SK-N-SH (cell line): ENCODE measurements at regions not wholly inside any gene's neighbourhood (a gene's known extent, or its start where the extent isn't known, plus 50 kb on each side); places are given as distances from the start of the nearest gene placed in this dataset.

ENCODE experiments used
- CTCF ChIA-PET: fragments of 300-600, 350-600 bp; formaldehyde crosslinking; extraction: SDS; loops from one replicate; lab custom pipeline; 2021; lab: Yijun Ruan, JAX
- POLR2A ChIA-PET: fragments of 350-600 bp; sonication (Branson Sonifier 250); formaldehyde crosslinking; extraction: SDS; loops from one replicate; lab custom pipeline; 2020; ENCODE audit warnings: antibody characterized with exemption, inconsistent platforms; lab: Yijun Ruan, JAX
- DNase-seq: peaks from one replicate; pipeline ENCODE4 v3.0.0; 2012
- H2AFZ ChIP-seq: fragments of 200-600 bp; sonication (generic); 2 replicates; pipeline ENCODE4 v1.8.1; 2016; ENCODE audit warnings: antibody characterized with exemption, mild to moderate bottlenecking, low read depth
- H3F3A ChIP-seq: fragments of 200-600 bp; sonication (generic); replicated peaks from 2 replicates; pipeline ENCODE3; 2016; ENCODE audit warnings: antibody characterized with exemption, mild to moderate bottlenecking; ENCODE audit not compliant: insufficient read depth
- H3K27ac ChIP-seq, 2 experiments: fragments of 200-500 bp in 1 of 2; fragments of 200-600 bp in 1 of 2; sonication (Bioruptor generic) in 1 of 2; sonication (generic), shearing (Covaris generic) in 1 of 2; 2 replicates each; pipeline versions ENCODE4 v1.5.1 to v1.6.1; 2014 to 2016; ENCODE audit warnings: low read depth in 2 of 2, inconsistent platforms in 1 of 2, low read length in 1 of 2, mild to moderate bottlenecking in 1 of 2, mixed read lengths in 1 of 2
- H3K27me3 ChIP-seq: fragments of 200-600 bp; sonication (generic), shearing (Covaris generic); 2 replicates; pipeline ENCODE4 v1.6.1; 2016; ENCODE audit warnings: mixed run types; ENCODE audit not compliant: insufficient read depth
- H3K36me3 ChIP-seq, 2 experiments: fragments of 200-500 bp in 1 of 2; fragments of 200-600 bp in 1 of 2; sonication (Bioruptor generic) in 1 of 2; sonication (generic) in 1 of 2; replicated peaks in 1 of 2; 2 replicates each; pipeline versions ENCODE3 to v1.5.1; 2014 to 2016; ENCODE audit warnings: low read length in 1 of 2, mild to moderate bottlenecking in 1 of 2; ENCODE audit not compliant: insufficient read depth in 2 of 2, control insufficient read depth in 1 of 2
- H3K4me1 ChIP-seq, 2 experiments: fragments of 200-500 bp in 1 of 2; fragments of 200-600 bp in 1 of 2; sonication (Bioruptor generic) in 1 of 2; sonication (generic), shearing (Covaris generic) in 1 of 2; 2 replicates each; pipeline versions ENCODE4 v1.5.1 to v1.6.1; 2014 to 2016; ENCODE audit warnings: low read depth in 1 of 2, low read length in 1 of 2, mixed run types in 1 of 2; ENCODE audit not compliant: insufficient read depth in 2 of 2, control insufficient read depth in 1 of 2
- H3K4me2 ChIP-seq: fragments of 200-600 bp; sonication (generic), shearing (Covaris generic); 2 replicates; pipeline ENCODE4 v1.6.1; 2017; ENCODE audit warnings: mixed run types
- H3K4me3 ChIP-seq, 2 experiments: fragments of 200-500 bp in 1 of 2; fragments of 200-600 bp in 1 of 2; sonication (Bioruptor generic) in 1 of 2; sonication (generic), shearing (Covaris generic) in 1 of 2; 2 replicates each; pipeline versions ENCODE4 v1.5.1 to v1.8.1; 2014 to 2016; ENCODE audit warnings: low read depth in 2 of 2, inconsistent platforms in 1 of 2, low read length in 1 of 2, mild to moderate bottlenecking in 1 of 2, mixed read lengths in 1 of 2, moderate library complexity in 1 of 2
- H3K79me2 ChIP-seq: fragments of 200-600 bp; sonication (generic); 2 replicates; pipeline ENCODE4 v1.8.1; 2017; ENCODE audit warnings: mild to moderate bottlenecking; ENCODE audit not compliant: insufficient read depth
- H3K9ac ChIP-seq: fragments of 200-600 bp; sonication (generic); 2 replicates; pipeline ENCODE4 v1.6.1; 2017; ENCODE audit warnings: mixed run types
- H3K9me2 ChIP-seq: fragments of 200-600 bp; sonication (generic); 2 replicates; pipeline ENCODE4 v1.6.1; 2017; ENCODE audit warnings: mixed run types
- H3K9me3 ChIP-seq: fragments of 200-600 bp; sonication (generic); 2 replicates; pipeline ENCODE4 v1.6.1; 2017; ENCODE audit warnings: mixed run types, mild to moderate bottlenecking, moderate library complexity
- H4K20me1 ChIP-seq: fragments of 200-600 bp; sonication (generic); 2 replicates; pipeline ENCODE4 v1.6.1; 2017; ENCODE audit warnings: mild to moderate bottlenecking, mixed run types; ENCODE audit not compliant: insufficient read depth
- EP300 ChIP-seq, 2 experiments: IDR thresholded peaks; 2 replicates each; pipeline versions ENCODE4 v1.4.0 to v1.6.1; 2012; ENCODE audit warnings: borderline replicate concordance in 1 of 2, low read depth in 1 of 2, low read length in 1 of 2
- FOSL2 ChIP-seq: IDR thresholded peaks from 2 replicates; pipeline ENCODE4 v1.4.0; 2012; ENCODE audit warnings: low read depth, mild to moderate bottlenecking, moderate library complexity, borderline replicate concordance
- FOXM1 ChIP-seq: IDR thresholded peaks from 2 replicates; pipeline ENCODE4 v1.4.0; 2012; ENCODE audit warnings: low read depth, mild to moderate bottlenecking
- JUND ChIP-seq: IDR thresholded peaks from 2 replicates; pipeline ENCODE4 v1.4.0; 2012
- NFIC ChIP-seq: IDR thresholded peaks from 2 replicates; pipeline ENCODE4 v1.4.0; 2012; ENCODE audit warnings: borderline replicate concordance
- NRF1 ChIP-seq: IDR thresholded peaks from 2 replicates; pipeline ENCODE4 v1.6.1; 2012; ENCODE audit warnings: low read depth, mild to moderate bottlenecking, low read length
- RXRA ChIP-seq: IDR thresholded peaks from 2 replicates; pipeline ENCODE4 v1.4.0; 2012; ENCODE audit warnings: low read depth, mild to moderate bottlenecking, borderline replicate concordance
- SMC3 ChIP-seq: IDR thresholded peaks from 2 replicates; pipeline ENCODE4 v1.6.1; 2012; ENCODE audit warnings: low read depth, low read length, improper control_type of control experiment
- TEAD4 ChIP-seq: IDR thresholded peaks from 2 replicates; pipeline ENCODE4 v1.4.0; 2012; ENCODE audit warnings: mild to moderate bottlenecking, borderline replicate concordance; ENCODE audit not compliant: insufficient read depth
- USF2 ChIP-seq: fragments of 150-350 bp; IDR thresholded peaks from 2 replicates; pipeline ENCODE4 v1.6.1; 2017; ENCODE audit warnings: antibody characterized with exemption, low read length, low read depth, borderline replicate concordance
- ZBTB33 ChIP-seq: IDR thresholded peaks from 2 replicates; pipeline ENCODE4 v1.4.0; 2012; ENCODE audit warnings: low read depth, borderline replicate concordance
- WGBS: methylation state at CpG from one replicate; pipeline ENCODE4 v1.1.6; 2017; ENCODE audit warnings: low lambda C conversion rate; 5-methylcytosine and 5-hydroxymethylcytosine counted together
- TF ChIP-seq, protein P1 (sequence below): fragments of 150-350 bp; IDR thresholded peaks from 2 replicates; pipeline ENCODE4 v1.6.1; 2016; ENCODE audit warnings: mild to moderate bottlenecking, low read depth, low read length

GRCh38 chr3:6282918-6283317, 578.0 kb upstream of the GRM7 start (continued):
- TF ChIP-seq ZBTB33 (no peak), RXRA (no peak)

DNA sequence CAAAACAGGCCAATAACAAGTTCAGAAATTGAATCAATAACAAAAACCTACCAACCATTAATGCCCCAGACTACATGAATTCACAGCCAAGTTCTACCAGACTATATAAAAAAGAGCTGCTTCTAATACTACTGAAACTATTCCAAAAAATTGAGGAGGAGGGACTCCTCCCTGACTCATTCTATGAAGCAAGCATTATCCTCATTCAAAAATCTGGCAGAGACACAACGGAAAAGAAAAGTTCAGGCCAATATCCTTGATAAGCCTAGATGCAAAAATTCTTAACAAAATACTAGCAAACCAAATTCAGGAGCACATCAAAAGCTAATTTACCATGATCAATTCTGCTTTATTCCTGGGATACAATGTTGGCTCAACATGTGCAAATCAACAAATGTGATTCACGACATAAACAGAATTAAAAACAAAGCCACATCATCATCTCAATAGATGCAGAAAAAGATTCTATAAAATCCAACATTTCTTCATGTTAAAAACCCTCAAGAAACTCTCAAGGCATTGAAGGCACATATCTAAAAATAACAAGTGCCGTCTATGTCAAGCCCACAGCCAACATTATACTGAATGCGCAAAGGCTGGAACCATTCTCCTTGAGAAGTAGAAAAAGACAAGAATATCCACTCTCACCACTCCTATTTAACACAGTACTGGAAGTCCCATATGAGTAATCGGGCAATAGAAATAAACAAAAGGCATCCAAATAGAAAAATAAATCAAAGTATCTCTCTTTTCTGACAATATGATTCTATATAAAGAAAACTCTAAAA, 573.6 kb upstream of the GRM7 start:
- WGBS, result 27% methylated on average over 5 of the region's 5 CpGs
- Histone ChIP-seq H3K4me2 (no peak overlapping the region), H3K9me2 (no peaks in the 10 kb centered on the region), H3K4me1 (no peaks in the 10 kb centered on the region), H2AFZ (no peak overlapping the region), H4K20me1 (no peaks in the 10 kb centered on the region), H3K9ac (no peak overlapping the region), H3K27me3 (no peaks in the 10 kb centered on the region), H3K36me3 (no peaks in the 10 kb centered on the region), H3K27ac (no peak overlapping the region), H3K4me3 (no peak overlapping the region), H3K9me3 (no peaks in the 10 kb centered on the region), H3F3A (no peaks in the 10 kb centered on the region), H3K79me2 (no peaks in the 10 kb centered on the region)
- POLR2A ChIA-PET, result no interaction called here
- CTCF ChIA-PET, result no interaction called here
- no peak for DNase-seq
- no peak for TF ChIP-seq USF2
- TF ChIP-seq FOXM1, result no peak
- TF ChIP-seq, protein P1, sequence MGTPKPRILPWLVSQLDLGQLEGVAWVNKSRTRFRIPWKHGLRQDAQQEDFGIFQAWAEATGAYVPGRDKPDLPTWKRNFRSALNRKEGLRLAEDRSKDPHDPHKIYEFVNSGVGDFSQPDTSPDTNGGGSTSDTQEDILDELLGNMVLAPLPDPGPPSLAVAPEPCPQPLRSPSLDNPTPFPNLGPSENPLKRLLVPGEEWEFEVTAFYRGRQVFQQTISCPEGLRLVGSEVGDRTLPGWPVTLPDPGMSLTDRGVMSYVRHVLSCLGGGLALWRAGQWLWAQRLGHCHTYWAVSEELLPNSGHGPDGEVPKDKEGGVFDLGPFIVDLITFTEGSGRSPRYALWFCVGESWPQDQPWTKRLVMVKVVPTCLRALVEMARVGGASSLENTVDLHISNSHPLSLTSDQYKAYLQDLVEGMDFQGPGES, result no peak
- TF ChIP-seq SMC3, result no peak
- TF ChIP-seq NRF1, result no peak
- TF ChIP-seq, all 33 proteins: peak for 0

DNA sequence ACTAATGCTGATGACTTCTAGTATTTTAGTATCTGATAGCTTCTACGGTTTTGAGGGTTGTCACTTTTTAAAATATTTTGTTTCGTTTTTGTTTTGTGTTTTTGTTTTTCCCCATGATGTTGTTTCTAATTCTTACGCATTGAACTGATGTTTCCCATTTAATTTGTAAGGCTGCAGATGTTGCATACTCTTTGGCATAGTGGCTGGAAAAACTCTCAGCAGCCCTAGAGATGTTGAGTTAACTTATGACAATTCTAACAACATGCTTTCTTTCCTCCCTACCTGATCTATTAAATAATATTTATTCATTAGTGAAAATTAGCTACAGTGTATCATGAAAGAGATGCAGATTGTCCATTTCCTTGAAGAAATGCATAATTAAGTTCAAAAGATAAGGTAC, 559.3 kb upstream of the GRM7 start:
- no peak for DNase-seq
- CTCF ChIA-PET, result no interaction called here
- Histone ChIP-seq H3K9me3 (no peaks in the 10 kb centered on the region), H3K9ac (no peak overlapping the region), H4K20me1 (no peaks in the 10 kb centered on the region), H3F3A (no peaks in the 10 kb centered on the region), H3K4me1 (no peaks in the 10 kb centered on the region), H3K4me2 (no peak overlapping the region), H3K27me3 (no peaks in the 10 kb centered on the region), H3K79me2 (no peaks in the 10 kb centered on the region), H3K36me3 (no peaks in the 10 kb centered on the region), H2AFZ (no peak overlapping the region), H3K4me3 (no peak overlapping the region), H3K27ac (no peak overlapping the region), H3K9me2 (no peaks in the 10 kb centered on the region)
- TF ChIP-seq TEAD4, result no peak
- no peak for TF ChIP-seq FOSL2
- no peak for TF ChIP-seq RXRA
- no peak for TF ChIP-seq EP300 (IDR thresholded peaks at IDR 0.05; ENCODE audit: borderline replicate concordance in 1 of 2, low read depth in 1 of 2, low read length in 1 of 2)
- no peak for TF ChIP-seq JUND
- TF ChIP-seq NFIC, result no peak
- TF ChIP-seq SMC3, result no peak
- TF ChIP-seq FOXM1, result no peak
- WGBS, result 17% methylated on average over 3 of the region's 3 CpGs
- POLR2A ChIA-PET, result no interaction called here
